ENCODE measurements at regions not wholly inside any gene's neighbourhood (a gene's known extent, or its start where the extent isn't known, plus 50 kb on each side); places are given as distances from the start of the nearest gene placed in this dataset.

GRCh38 chr3:22542311-22542710 lies 660.8 kb upstream of the UBE2E2 start:
- POLR2A ChIA-PET, result no interaction called here
- DNase-seq, result no peak
- H3K27me3 ChIP-seq (replicated peaks; ENCODE audit: control insufficient read depth, insufficient read depth, low read length), result no peaks in the 10 kb centered on the region
- H3K4me1 Mint-ChIP-seq (ENCODE audit: low read depth, unreplicated experiment), result no peaks in the 10 kb centered on the region
- no peak overlapping the region for H3K4me3 ChIP-seq (ENCODE audit: low read depth, low read length)
- no peak overlapping the region for H3K27ac Mint-ChIP-seq (ENCODE audit: unreplicated experiment)
- no TSS peak for BruUV-seq (replicated peaks)
- no peaks in the 10 kb centered on the region for H3K9me3 Mint-ChIP-seq (ENCODE audit: unreplicated experiment)
- peaks cover 3% of the 10 kb centered on the region for H3K27me3 Mint-ChIP-seq (ENCODE audit: insufficient read depth, unreplicated experiment)
- no peaks in the 10 kb centered on the region for H3K36me3 ChIP-seq (ENCODE audit: control insufficient read depth, insufficient read depth, low read length)
- TF ChIP-seq CTCF (IDR thresholded peaks at IDR 0.05; ENCODE audit: insufficient read depth in 1 of 2, low read depth in 1 of 2, low read length in 1 of 2, severe bottlenecking in 1 of 2, unreplicated experiment in 1 of 2), result no peak
- no peaks in the 10 kb centered on the region for H3K4me1 ChIP-seq
- no peaks in the 10 kb centered on the region for H3K36me3 Mint-ChIP-seq (ENCODE audit: insufficient read depth, unreplicated experiment)
- intact Hi-C loops (cut with micrococcal nuclease; ENCODE audit: unreplicated experiment), result no loop called here
- no peak overlapping the region for H3K4me3 Mint-ChIP-seq (ENCODE audit: unreplicated experiment)
- H3K9me3 ChIP-seq, result no peaks in the 10 kb centered on the region
- CTCF ChIA-PET, result no interaction called here

GRCh38 chr3:22555753-22556435 lies 647.2 kb upstream of the UBE2E2 start:
- no peak for TF ChIP-seq CTCF (IDR thresholded peaks at IDR 0.05; ENCODE audit: insufficient read depth in 1 of 2, low read depth in 1 of 2, low read length in 1 of 2, severe bottlenecking in 1 of 2, unreplicated experiment in 1 of 2)
- Histone ChIP-seq H3K36me3 (ENCODE audit: control insufficient read depth, insufficient read depth, low read length) (no peaks in the 10 kb centered on the region), H3K4me3 (ENCODE audit: low read depth, low read length) (no peak overlapping the region), H3K9me3 (no peaks in the 10 kb centered on the region), H3K4me1 (no peaks in the 10 kb centered on the region), H3K27me3 (replicated peaks; ENCODE audit: control insufficient read depth, insufficient read depth, low read length) (no peaks in the 10 kb centered on the region)
- H3K27ac Mint-ChIP-seq (ENCODE audit: unreplicated experiment), result no peak overlapping the region
- no TSS peak for BruUV-seq (replicated peaks)
- CTCF ChIA-PET, result no interaction called here
- no peaks in the 10 kb centered on the region for H3K4me1 Mint-ChIP-seq (ENCODE audit: low read depth, unreplicated experiment)
- intact Hi-C loops (cut with micrococcal nuclease; ENCODE audit: unreplicated experiment), result no loop called here
- H3K27me3 Mint-ChIP-seq (ENCODE audit: insufficient read depth, unreplicated experiment), result peaks cover 4% of the 10 kb centered on the region
- H3K9me3 Mint-ChIP-seq (ENCODE audit: unreplicated experiment), result no peaks in the 10 kb centered on the region
- H3K36me3 Mint-ChIP-seq (ENCODE audit: insufficient read depth, unreplicated experiment), result peaks cover 7% of the 10 kb centered on the region
- POLR2A ChIA-PET, result no interaction called here
- H3K4me3 Mint-ChIP-seq (ENCODE audit: unreplicated experiment), result no peak overlapping the region
- DNase-seq, result no peak

GRCh38 chr3:22565393-22565792 lies 637.7 kb upstream of the UBE2E2 start:
- intact Hi-C loops (cut with micrococcal nuclease; ENCODE audit: unreplicated experiment), result no loop called here
- POLR2A ChIA-PET, result no interaction called here
- H3K4me1 Mint-ChIP-seq (ENCODE audit: low read depth, unreplicated experiment), result no peaks in the 10 kb centered on the region
- no peak for DNase-seq
- H3K27ac Mint-ChIP-seq (ENCODE audit: unreplicated experiment), result no peak overlapping the region
- no peaks in the 10 kb centered on the region for H3K9me3 ChIP-seq
- no peak overlapping the region for H3K4me3 Mint-ChIP-seq (ENCODE audit: unreplicated experiment)
- BruUV-seq (replicated peaks), result no TSS peak
- no peaks in the 10 kb centered on the region; the same call in 1 of the 2 replicates for H3K36me3 ChIP-seq (ENCODE audit: control insufficient read depth, insufficient read depth, low read length)
- H3K27me3 ChIP-seq (replicated peaks; ENCODE audit: control insufficient read depth, insufficient read depth, low read length), result no peaks in the 10 kb centered on the region
- peaks cover 25% of the 10 kb centered on the region for H3K4me1 ChIP-seq
- CTCF ChIA-PET, result no interaction called here
- H3K4me3 ChIP-seq (ENCODE audit: low read depth, low read length), result no peak overlapping the region
- no peaks in the 10 kb centered on the region for H3K9me3 Mint-ChIP-seq (ENCODE audit: unreplicated experiment)
- no peak for TF ChIP-seq CTCF (IDR thresholded peaks at IDR 0.05; ENCODE audit: insufficient read depth in 1 of 2, low read depth in 1 of 2, low read length in 1 of 2, severe bottlenecking in 1 of 2, unreplicated experiment in 1 of 2)
- no peaks in the 10 kb centered on the region for H3K36me3 Mint-ChIP-seq (ENCODE audit: insufficient read depth, unreplicated experiment)
- no peaks in the 10 kb centered on the region for H3K27me3 Mint-ChIP-seq (ENCODE audit: insufficient read depth, unreplicated experiment)

Data from Caco-2 (cell line).